ENCODE measurements at regions not wholly inside any gene's neighbourhood (a gene's known extent, or its start where the extent isn't known, plus 50 kb on each side); places are given as distances from the start of the nearest gene placed in this dataset.

GRCh38 chr2:137729305-137729704 is 235.0 kb upstream of the HNMT start:
- DNase-seq = no peak

DNA sequence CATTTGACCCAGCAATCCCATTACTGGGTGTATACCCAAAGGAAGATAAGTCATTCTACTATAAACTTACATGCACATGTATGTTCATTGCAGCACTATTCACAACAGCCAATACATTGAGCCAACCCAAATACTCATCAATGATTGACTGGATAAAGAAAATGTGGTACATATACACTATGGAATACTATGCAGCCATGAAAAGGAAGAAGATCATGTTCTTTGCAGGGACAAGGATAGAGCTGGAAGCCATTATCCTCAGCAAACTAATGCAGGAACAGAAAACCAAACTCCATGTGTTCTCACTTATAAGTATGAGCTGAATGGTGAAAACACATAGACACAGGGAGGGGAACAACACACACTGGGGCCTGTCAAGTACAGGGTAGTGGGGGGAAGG is 226.7 kb upstream of the HNMT start:
- DNase-seq = no peak

GRCh38 chr2:137741784-137742362 is 222.4 kb upstream of the HNMT start:
- no peak for DNase-seq

DNA sequence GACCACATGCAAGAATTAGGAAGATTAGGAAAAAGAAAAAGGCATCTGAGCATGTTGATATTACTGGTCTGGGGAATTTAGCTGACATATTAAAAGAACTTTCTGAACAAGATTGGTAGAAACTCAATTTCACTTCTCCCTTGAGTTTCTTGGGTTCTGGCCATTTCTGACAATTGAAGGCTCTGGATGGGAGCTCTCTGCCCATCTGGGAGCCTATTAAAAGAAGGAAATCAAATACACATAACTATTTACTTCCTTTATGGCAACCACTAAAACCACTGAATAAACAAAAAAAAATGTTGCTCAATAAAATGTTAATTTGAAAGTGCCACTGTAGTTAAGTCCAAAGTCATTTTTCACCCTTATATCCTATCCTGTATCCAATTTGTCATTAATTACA is 216.8 kb upstream of the HNMT start:
- no peak for DNase-seq

- no peak for DNase-seq
These were observed 215.7 kb upstream of the HNMT start for GRCh38 chr2:137748533-137748932.

DNA sequence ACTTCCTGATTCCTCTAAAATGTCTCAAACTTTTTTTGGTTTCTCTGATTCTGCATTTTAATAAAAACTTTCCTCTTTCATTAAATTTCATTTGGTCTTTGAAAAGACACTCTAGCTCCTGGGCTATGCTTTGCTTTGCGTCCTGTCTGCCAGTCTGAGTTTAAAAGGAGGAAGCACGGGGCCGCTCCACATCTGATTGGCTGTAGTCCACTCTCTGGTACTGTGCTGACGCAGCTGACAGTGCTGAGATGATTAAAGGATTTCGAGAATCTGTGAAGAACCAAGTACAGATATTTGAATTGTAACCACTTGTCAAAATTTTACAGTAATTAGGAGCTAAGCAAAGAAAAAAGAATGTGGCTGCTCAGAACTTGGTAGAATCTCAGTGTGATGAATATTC is 199.6 kb upstream of the HNMT start:
- no peak for DNase-seq

DNA sequence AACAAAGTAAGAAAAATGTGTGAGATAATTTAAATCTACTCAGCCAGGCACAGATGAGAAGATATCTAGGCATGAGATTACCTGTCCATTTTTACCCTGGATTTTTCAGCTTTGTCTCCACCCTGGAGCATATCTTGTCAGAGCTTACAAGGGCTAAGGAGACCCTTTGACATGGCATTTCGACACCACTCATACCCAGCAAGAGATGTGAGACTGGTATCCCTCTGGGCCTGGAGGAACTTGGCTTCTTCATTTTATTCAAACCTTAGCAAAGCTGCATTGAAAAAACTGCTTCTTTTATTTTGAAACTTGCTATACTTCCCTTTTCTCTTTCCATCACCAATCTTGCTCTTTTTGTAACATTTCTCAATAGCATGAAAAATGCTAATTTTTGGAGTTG is 194.9 kb upstream of the HNMT start:
- peak; percentile 23 for DNase-seq

- DNase-seq = no peak
These were observed 194.1 kb upstream of the HNMT start for GRCh38 chr2:137770166-137770565.

DNA sequence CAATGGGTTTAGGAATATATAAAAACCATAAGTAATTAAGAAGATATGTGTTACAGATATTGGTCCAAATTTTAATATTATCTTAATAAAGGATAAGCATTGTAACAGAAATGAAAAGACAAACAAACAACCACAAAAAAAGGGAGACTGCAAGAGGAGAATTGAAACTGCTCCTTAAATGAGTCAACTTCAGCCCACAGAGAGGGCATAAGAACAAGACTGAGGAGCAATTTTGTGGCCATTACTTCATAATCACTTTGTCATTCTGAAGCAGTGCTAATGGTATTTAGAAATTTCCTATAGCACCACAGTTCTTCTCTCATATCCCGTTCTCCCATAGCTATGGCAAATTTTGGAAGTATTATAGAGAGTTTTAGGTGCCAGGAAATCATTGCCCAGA is 193.2 kb upstream of the HNMT start:
- no peak for DNase-seq

- no peak for DNase-seq
These were observed 191.8 kb upstream of the HNMT start for GRCh38 chr2:137772451-137772850.

- no peak for DNase-seq
These were observed 188.7 kb upstream of the HNMT start for GRCh38 chr2:137775529-137775928.

DNA sequence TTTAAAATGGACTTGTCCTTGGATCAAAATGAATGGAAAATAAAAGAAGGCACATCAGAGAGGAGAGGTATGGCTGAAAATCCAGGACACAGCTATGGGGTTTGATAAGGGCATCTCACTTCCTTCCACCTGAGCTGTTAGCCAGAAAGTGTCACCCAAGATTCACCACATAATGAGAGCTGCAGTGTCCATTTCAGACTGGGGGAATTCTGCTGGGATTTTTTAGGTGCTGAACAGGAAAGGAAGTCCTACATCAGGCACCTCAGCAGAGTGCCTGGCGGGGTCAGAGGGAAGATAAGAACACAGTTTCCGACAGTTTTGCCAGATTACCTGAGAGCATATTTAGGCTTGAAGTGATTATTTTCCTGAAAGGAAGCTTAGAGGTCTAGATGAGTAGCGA is 187.6 kb upstream of the HNMT start:
- DNase-seq = no peak

DNA sequence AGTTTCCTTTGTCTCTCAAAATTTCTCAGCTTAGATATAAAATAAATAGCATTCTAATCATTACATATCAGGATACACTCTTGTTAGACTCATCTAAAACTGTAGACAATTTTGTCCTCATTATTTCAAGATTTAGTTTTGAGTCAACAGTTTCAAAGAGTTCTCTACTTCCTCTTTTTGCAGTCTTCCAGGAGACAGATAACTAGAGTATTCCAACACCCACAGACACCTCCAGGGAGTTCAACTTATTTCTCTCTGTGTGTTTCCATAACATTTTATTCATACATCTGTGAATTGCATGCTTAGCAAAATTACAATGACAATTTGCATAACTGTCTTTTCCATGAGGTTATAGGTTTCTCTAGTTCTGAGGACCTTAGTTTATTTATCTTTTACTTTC is 166.6 kb upstream of the HNMT start:
- no peak for DNase-seq

GRCh38 chr2:137799600-137799999 is 164.7 kb upstream of the HNMT start:
- DNase-seq = no peak

- DNase-seq = no peak
These were observed 163.9 kb upstream of the HNMT start for GRCh38 chr2:137800386-137800785.

GRCh38 chr2:137801228-137801627 is 163.0 kb upstream of the HNMT start:
- DNase-seq = no peak

DNA sequence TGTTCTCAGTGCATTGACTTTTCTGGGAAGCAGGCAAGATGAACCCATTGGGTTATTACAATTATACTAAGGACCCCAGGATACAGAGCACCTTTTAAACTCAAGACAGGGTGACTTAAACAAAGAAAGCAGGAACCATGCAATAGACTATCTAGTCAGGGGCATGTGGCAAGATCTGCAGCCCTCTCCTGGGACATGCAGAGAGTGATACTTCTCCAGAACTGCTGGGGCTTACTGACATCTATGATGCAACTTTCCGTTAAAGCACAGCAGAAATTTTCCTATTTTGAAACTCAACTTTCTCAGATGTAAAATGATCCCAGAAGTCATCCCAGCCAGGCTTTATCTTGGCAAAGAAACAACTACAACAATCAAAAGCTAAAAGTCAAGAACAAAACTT is 162.2 kb upstream of the HNMT start:
- no peak for DNase-seq

DNA sequence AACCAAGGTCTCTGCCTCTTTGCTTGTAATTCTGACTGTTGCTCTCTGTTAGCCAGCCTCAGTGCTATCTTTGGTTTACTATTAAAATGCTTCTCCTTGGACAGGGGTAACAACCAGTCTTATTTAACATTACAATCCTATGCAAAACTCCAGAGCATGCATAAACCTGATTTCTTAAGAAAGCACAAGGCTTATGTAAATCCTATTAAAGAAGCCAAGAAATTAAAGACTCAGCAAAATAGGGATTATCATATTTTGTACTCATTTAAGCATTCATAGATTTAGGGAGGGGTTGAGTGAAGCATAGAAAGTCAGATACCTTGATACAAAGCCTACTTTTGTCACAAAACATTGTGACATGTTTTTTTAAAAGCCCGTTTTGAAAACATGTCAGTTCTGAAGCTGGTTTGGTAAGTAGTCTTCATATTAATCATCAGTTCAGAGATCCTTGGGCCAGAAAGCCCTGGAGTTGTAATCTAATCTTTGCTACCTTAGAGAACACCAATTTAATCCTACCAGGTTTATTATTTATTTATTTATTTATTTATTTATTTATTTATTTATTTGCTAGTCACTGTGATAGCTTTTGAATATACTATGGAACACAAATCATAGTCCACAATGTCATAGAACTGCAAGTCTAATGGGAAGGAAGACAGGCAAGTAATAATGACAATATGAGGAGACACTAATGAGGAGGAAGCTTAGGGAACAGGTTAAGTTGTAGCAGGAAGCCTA is 158.0 kb upstream of the HNMT start:
- no peak for DNase-seq

- no peak for DNase-seq
These were observed 155.0 kb upstream of the HNMT start for GRCh38 chr2:137809252-137809651.

- no peak for DNase-seq
These were observed 154.4 kb upstream of the HNMT start for GRCh38 chr2:137809837-137810236.

- DNase-seq = no peak
These were observed 151.8 kb upstream of the HNMT start for GRCh38 chr2:137812517-137812916.

DNA sequence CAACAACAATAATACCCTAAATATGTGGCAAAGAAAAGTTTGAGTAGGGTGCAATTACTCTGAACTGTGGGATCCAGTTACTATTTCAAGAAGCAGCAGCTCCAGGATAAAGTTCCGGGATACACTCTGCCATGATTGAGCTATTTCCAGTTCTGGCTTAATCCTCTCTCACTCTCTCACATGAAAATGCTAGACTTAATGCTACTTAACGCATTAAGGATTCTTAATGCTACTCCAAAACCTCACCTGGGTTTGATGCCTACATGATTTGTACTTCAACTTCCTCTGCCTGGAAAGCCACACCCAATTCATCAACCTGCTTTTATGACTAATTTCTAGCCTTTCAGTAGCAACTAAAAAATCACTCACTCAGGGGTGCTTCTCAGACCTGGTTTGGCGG is 151.1 kb upstream of the HNMT start:
- DNase-seq = no peak

GRCh38 chr2:137817058-137817457 is 147.2 kb upstream of the HNMT start:
- DNase-seq = no peak

DNA sequence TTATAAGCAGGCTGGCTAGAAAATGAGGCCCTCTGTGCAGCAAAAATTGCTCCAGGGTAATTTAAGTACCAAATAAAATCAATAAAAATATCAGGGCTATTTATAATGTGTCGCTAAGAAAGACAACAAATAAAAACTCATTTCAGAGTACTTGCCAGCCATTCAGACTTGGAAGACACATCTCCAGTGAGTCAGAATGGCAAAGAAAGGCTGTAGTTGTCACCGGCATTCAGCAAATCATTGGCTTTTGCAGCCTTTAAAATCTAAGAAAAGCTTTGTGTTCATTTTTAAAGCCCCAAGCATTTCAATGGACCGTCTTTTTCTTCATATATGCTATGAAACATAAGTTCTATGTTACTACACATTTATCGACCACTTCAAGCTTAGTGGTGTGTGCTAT is 141.1 kb upstream of the HNMT start:
- no peak for DNase-seq

DNA sequence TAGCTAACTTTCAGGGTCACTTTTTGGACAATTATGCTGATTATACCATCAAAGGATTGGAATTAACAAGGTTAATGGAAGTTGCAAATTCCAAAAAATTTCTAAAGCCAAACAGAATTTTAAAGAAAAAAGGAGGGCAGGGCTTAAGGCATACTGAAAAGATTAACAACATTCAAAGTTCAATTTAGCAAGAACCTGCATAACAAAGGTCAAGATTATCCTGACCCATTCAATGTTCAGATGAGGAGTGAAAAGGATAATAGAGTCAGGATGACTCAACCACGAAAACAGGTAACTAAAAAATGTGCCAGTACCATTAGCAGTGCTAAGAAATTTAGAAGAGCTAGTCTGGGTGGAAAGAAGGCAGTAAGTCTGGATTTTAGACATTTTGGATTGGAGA is 139.8 kb upstream of the HNMT start:
- DNase-seq = no peak

Measured in SIG-M5 (cell line).